ENCODE measurements at regions not wholly inside any gene's neighbourhood (a gene's known extent, or its start where the extent isn't known, plus 50 kb on each side); places are given as distances from the start of the nearest gene placed in this dataset.

DNA sequence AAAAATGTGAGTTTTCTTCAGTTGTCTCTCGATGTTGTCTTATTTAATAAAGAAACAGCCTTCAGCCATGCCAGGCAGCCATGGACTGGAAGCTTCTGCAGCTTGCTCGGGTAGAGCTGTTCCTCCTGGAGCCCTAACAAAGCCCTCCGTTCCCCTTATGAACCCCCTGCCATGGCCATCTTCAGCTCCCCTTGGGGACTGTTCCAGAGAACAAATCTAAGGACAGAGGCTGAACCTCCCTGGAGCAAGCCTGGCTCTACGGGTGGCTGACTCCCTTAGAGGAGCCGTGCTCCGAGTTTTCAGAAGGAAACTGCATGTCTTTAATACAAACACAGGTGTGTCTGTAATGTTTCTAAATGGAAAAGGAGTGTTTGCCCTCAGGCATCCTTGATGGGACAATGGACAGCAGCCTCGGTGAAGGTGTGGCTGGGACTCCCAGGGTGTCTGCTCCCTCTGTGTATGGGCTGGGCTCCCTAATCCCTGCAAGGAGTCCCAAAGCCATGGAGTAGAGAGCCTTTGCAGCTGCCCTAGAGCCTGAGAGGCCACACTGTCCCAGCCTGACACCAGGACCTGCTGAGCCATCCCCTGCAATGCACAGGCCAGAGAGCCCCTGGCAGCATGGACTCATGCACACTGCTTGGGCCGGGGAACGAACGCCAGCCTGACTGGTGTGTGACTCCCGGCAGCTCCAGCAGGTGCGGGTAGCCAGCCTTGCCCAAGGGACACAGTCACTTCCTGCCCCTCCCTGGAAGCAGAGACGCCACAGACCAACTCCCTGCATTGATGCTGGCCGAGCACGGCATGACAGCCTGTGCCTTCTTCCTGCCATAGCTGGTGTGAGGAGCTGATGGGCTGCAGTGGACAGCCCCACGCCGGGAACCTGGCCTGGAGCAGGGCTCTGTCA is 381.8 kb downstream of the TCERG1L start:
- TF ChIP-seq, protein P1, sequence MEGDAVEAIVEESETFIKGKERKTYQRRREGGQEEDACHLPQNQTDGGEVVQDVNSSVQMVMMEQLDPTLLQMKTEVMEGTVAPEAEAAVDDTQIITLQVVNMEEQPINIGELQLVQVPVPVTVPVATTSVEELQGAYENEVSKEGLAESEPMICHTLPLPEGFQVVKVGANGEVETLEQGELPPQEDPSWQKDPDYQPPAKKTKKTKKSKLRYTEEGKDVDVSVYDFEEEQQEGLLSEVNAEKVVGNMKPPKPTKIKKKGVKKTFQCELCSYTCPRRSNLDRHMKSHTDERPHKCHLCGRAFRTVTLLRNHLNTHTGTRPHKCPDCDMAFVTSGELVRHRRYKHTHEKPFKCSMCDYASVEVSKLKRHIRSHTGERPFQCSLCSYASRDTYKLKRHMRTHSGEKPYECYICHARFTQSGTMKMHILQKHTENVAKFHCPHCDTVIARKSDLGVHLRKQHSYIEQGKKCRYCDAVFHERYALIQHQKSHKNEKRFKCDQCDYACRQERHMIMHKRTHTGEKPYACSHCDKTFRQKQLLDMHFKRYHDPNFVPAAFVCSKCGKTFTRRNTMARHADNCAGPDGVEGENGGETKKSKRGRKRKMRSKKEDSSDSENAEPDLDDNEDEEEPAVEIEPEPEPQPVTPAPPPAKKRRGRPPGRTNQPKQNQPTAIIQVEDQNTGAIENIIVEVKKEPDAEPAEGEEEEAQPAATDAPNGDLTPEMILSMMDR (conservative IDR thresholded peaks at IDR 0.05 in 1 of 2, IDR thresholded peaks at IDR 0.05 in 1 of 2; ENCODE audit: extremely low read depth in 1 of 2, insufficient read depth in 1 of 2, low read depth in 1 of 2, low read length in 2 of 2): no peak
- TF ChIP-seq EZH2 (IDR thresholded peaks at IDR 0.05; ENCODE audit: borderline replicate concordance, low read length): no peak
